CD4-positive, alpha-beta T cell treated with Interleukin-10 for 1 hour (primary cell): ENCODE measurements at regions not wholly inside any gene's neighbourhood (a gene's known extent, or its start where the extent isn't known, plus 50 kb on each side); places are given as distances from the start of the nearest gene placed in this dataset.

ENCODE experiments used
- DNase-seq: peaks from one replicate; pipeline ENCODE4 v3.0.0-alpha.2; 2020

- DNase-seq: no peak
Measured at GRCh38 chr20:11777387-11778205, 140.1 kb upstream of the BTBD3 start.

- DNase-seq: no peak
Measured at GRCh38 chr20:11778206-11778570, 139.5 kb upstream of the BTBD3 start.

GRCh38 chr20:11780765-11781369, 136.8 kb upstream of the BTBD3 start:
- no peak for DNase-seq

- DNase-seq: no peak
Measured at GRCh38 chr20:11783102-11783850, 134.4 kb upstream of the BTBD3 start.

GRCh38 chr20:11785885-11786507, 131.7 kb upstream of the BTBD3 start:
- no peak for DNase-seq

- no peak for DNase-seq
Measured at GRCh38 chr20:11790046-11790445, 127.6 kb upstream of the BTBD3 start.

- no peak for DNase-seq
Measured at GRCh38 chr20:11791316-11791715, 126.4 kb upstream of the BTBD3 start.

GRCh38 chr20:11791835-11792567, 125.7 kb upstream of the BTBD3 start:
- DNase-seq: no peak

- DNase-seq: no peak
Measured at GRCh38 chr20:11792568-11792953, 125.1 kb upstream of the BTBD3 start.

- no peak for DNase-seq
Measured at GRCh38 chr20:11794525-11794924, 123.2 kb upstream of the BTBD3 start.

GRCh38 chr20:11795071-11795615, 122.5 kb upstream of the BTBD3 start:
- DNase-seq: no peak

GRCh38 chr20:11796026-11796425, 121.7 kb upstream of the BTBD3 start:
- no peak for DNase-seq

- no peak for DNase-seq
Measured at GRCh38 chr20:11797156-11797555, 120.5 kb upstream of the BTBD3 start.

- no peak for DNase-seq
Measured at GRCh38 chr20:11799281-11799684, 118.4 kb upstream of the BTBD3 start.

- no peak for DNase-seq
Measured at GRCh38 chr20:11807054-11808048, 110.3 kb upstream of the BTBD3 start.

- DNase-seq: no peak
Measured at GRCh38 chr20:11808841-11809240, 108.9 kb upstream of the BTBD3 start.

GRCh38 chr20:11810311-11811083, 107.2 kb upstream of the BTBD3 start:
- DNase-seq: no peak

GRCh38 chr20:11813106-11813890, 104.4 kb upstream of the BTBD3 start:
- DNase-seq: no peak

- no peak for DNase-seq
Measured at GRCh38 chr20:11814267-11814666, 103.4 kb upstream of the BTBD3 start.

GRCh38 chr20:11820838-11821237, 96.9 kb upstream of the BTBD3 start:
- DNase-seq: no peak
